ENCODE measurements at regions not wholly inside any gene's neighbourhood (a gene's known extent, or its start where the extent isn't known, plus 50 kb on each side); places are given as distances from the start of the nearest gene placed in this dataset.

DNA sequence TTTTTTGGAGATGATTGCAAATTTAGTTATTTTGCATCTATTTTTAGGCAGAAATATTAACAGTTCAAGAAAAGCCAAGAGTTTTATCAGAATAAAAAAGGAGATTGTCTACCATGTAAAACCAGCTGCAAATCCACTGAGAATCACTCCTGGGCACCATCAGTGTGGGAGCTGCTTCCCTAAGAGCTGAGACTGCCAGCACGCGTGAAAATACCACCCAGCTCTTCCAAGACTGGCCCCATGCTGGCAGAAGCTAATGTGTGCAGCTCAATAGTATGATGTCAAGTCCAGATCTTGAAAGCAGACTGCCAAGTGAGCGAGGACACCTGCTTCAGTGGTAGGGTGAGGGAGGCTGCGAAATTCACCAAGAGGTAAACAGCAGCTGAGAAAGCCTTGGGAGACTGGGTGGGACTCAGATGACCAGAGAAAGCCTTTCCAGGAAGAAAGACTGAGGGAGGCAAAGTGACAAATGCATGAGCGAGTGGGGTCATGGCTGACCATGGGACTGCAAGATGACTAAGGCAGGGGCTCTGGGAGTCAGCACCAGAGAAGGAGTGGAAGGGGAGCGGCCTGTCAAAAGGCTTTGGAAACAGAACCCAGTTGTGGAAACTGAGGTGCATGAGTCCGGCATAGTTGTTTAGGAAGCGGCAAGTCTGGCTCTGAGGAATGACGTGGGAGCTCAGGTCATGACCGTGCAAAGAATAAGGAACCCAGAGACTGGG lies 200.9 kb downstream of the GADD45G start:
- no TSS peak for BruUV-seq (replicated peaks)
- ChIA-PET POLR2A (interaction anchor here (1.4 kb wide), 1 partner anchor 11 kb away, joined by 4 read pairs; no protein-coding TSS in a partner anchor), RAD21 (ENCODE audit: unreplicated experiment) (interaction anchor here (1.5 kb wide), 1 partner anchor 203 kb away, joined by 3 read pairs; no protein-coding TSS in a partner anchor), SMC1A (ENCODE audit: uncharacterized antibody, unreplicated experiment) (interaction anchor here (1.0 to 3.3 kb wide), 4 partner anchors 8 to 83 kb away, joined by 3 to 14 read pairs (median 4); no protein-coding TSS in a partner anchor), CTCF (interaction anchor here (1.8 to 1.9 kb wide), 2 partner anchors 21 to 63 kb away, joined by 4 to 5 read pairs; no protein-coding TSS in a partner anchor)
- intact Hi-C loops (cut with micrococcal nuclease; ENCODE audit: unreplicated experiment), result no loop called here
- H3K79me2 ChIP-seq (ENCODE audit: control insufficient read depth, insufficient read depth, low read length), result no peaks in the 10 kb centered on the region
- H2AFZ ChIP-seq (ENCODE audit: control insufficient read depth, low read depth, low read length), result no peak overlapping the region
- in situ Hi-C loops (cut with MboI), result no loop called here
- H3K27me3 ChIP-seq (replicated peaks in 1 of 2; ENCODE audit: control insufficient read depth in 2 of 2, insufficient read depth in 2 of 2, low read length in 1 of 2), result no peaks in the 10 kb centered on the region
- no peak overlapping the region for H3K4me2 ChIP-seq (ENCODE audit: control insufficient read depth, insufficient read depth)
- H3K36me3 ChIP-seq (ENCODE audit: control insufficient read depth in 2 of 2, insufficient read depth in 2 of 2, low read length in 1 of 2), result no peaks in the 10 kb centered on the region
- no peaks in the 10 kb centered on the region for H4K20me1 ChIP-seq (ENCODE audit: control insufficient read depth, insufficient read depth)
- no peak for ATAC-seq
- no peak for DNase-seq (ENCODE audit: low read depth, low spot score)
- WGBS (ENCODE audit: insufficient coverage, insufficient replicate concordance, low lambda C conversion rate, missing lambda C conversion rate), result 59% methylated on average over 10 of the region's 10 CpGs
- no peaks in the 10 kb centered on the region for H3K4me1 ChIP-seq (ENCODE audit: control insufficient read depth, insufficient read depth, low read length)
- no peaks in the 10 kb centered on the region for H3K9me3 ChIP-seq (replicated peaks; ENCODE audit: control insufficient read depth, insufficient read depth, low read length)
- no peak overlapping the region for H3K9ac ChIP-seq (ENCODE audit: control insufficient read depth, insufficient read depth, low read length)
- H3K4me3 ChIP-seq, result no peak overlapping the region
- no peak overlapping the region for H3K27ac ChIP-seq (ENCODE audit: control insufficient read depth, insufficient read depth)
- no peak for FAIRE-seq
- TF ChIP-seq RB1 (IDR thresholded peaks at IDR 0.05; ENCODE audit: borderline replicate concordance) (no peak), ZNF384 (IDR thresholded peaks at IDR 0.05; ENCODE audit: borderline replicate concordance, low read depth, low read length) (no peak), EGR1 (IDR thresholded peaks at IDR 0.05; ENCODE audit: borderline replicate concordance in 1 of 2, low read depth in 2 of 2, low read length in 2 of 2) (no peak), GATAD2B (conservative IDR thresholded peaks at IDR 0.05; ENCODE audit: low read depth) (no peak), TBL1XR1 (IDR thresholded peaks at IDR 0.05; ENCODE audit: low read depth, low read length) (no peak), NBN (IDR thresholded peaks at IDR 0.05) (no peak), SRF (IDR thresholded peaks at IDR 0.05; ENCODE audit: low read depth in 2 of 2, low read length in 2 of 2) (no peak), EZH2 (IDR thresholded peaks at IDR 0.05; ENCODE audit: borderline replicate concordance, control insufficient read depth, low read depth, low read length) (no peak), RFX5 (IDR thresholded peaks at IDR 0.05; ENCODE audit: low read depth, low read length) (no peak), RELA (IDR thresholded peaks at IDR 0.05; ENCODE audit: borderline replicate concordance, partially characterized antibody) (no peak), DPF2 (IDR thresholded peaks at IDR 0.05) (no peak)
- TF ChIP-seq, protein P1, sequence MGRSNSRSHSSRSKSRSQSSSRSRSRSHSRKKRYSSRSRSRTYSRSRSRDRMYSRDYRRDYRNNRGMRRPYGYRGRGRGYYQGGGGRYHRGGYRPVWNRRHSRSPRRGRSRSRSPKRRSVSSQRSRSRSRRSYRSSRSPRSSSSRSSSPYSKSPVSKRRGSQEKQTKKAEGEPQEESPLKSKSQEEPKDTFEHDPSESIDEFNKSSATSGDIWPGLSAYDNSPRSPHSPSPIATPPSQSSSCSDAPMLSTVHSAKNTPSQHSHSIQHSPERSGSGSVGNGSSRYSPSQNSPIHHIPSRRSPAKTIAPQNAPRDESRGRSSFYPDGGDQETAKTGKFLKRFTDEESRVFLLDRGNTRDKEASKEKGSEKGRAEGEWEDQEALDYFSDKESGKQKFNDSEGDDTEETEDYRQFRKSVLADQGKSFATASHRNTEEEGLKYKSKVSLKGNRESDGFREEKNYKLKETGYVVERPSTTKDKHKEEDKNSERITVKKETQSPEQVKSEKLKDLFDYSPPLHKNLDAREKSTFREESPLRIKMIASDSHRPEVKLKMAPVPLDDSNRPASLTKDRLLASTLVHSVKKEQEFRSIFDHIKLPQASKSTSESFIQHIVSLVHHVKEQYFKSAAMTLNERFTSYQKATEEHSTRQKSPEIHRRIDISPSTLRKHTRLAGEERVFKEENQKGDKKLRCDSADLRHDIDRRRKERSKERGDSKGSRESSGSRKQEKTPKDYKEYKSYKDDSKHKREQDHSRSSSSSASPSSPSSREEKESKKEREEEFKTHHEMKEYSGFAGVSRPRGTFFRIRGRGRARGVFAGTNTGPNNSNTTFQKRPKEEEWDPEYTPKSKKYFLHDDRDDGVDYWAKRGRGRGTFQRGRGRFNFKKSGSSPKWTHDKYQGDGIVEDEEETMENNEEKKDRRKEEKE (IDR thresholded peaks at IDR 0.05), result no peak
- TF ChIP-seq, protein P2, sequence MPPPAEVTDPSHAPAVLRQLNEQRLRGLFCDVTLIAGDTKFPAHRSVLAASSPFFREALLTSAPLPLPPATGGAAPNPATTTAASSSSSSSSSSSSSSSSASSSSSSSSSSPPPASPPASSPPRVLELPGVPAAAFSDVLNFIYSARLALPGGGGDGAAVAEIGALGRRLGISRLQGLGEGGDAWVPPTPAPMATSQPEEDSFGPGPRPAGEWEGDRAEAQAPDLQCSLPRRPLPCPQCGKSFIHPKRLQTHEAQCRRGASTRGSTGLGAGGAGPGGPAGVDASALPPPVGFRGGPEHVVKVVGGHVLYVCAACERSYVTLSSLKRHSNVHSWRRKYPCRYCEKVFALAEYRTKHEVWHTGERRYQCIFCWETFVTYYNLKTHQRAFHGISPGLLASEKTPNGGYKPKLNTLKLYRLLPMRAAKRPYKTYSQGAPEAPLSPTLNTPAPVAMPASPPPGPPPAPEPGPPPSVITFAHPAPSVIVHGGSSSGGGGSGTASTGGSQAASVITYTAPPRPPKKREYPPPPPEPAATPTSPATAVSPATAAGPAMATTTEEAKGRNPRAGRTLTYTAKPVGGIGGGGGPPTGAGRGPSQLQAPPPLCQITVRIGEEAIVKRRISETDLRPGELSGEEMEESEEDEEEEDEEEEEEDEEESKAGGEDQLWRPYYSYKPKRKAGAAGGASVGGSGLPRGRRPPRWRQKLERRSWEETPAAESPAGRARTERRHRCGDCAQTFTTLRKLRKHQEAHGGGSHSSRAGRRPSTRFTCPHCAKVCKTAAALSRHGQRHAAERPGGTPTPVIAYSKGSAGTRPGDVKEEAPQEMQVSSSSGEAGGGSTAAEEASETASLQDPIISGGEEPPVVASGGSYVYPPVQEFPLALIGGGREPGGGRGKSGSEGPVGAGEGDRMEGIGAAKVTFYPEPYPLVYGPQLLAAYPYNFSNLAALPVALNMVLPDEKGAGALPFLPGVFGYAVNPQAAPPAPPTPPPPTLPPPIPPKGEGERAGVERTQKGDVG (CRISPR knock-in tag; IDR thresholded peaks at IDR 0.05), result no peak
- TF ChIP-seq, protein P3, sequence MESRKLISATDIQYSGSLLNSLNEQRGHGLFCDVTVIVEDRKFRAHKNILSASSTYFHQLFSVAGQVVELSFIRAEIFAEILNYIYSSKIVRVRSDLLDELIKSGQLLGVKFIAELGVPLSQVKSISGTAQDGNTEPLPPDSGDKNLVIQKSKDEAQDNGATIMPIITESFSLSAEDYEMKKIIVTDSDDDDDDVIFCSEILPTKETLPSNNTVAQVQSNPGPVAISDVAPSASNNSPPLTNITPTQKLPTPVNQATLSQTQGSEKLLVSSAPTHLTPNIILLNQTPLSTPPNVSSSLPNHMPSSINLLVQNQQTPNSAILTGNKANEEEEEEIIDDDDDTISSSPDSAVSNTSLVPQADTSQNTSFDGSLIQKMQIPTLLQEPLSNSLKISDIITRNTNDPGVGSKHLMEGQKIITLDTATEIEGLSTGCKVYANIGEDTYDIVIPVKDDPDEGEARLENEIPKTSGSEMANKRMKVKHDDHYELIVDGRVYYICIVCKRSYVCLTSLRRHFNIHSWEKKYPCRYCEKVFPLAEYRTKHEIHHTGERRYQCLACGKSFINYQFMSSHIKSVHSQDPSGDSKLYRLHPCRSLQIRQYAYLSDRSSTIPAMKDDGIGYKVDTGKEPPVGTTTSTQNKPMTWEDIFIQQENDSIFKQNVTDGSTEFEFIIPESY (IDR thresholded peaks at IDR 0.05), result no peak
